Smooth muscle cell (in vitro differentiated cells): ENCODE measurements at regions not wholly inside any gene's neighbourhood (a gene's known extent, or its start where the extent isn't known, plus 50 kb on each side); places are given as distances from the start of the nearest gene placed in this dataset.

Experiments
- DNase-seq: peaks from one replicate; lab custom pipeline; 2025; ENCODE audit not compliant: unreplicated experiment; lab: John Stamatoyannopoulos, UW
- H2AFZ ChIP-seq: fragments of 200-600 bp; sonication (generic); 2 replicates; pipeline ENCODE4 v1.6.0; 2016; ENCODE audit warnings: antibody characterized with exemption, low read depth, mild to moderate bottlenecking
- H3F3A ChIP-seq: fragments of 200-600 bp; sonication (generic); 2 replicates; pipeline ENCODE4 v1.6.0; 2017; ENCODE audit warnings: antibody characterized with exemption, low read depth
- H3K27ac ChIP-seq: fragments of 200-600 bp; sonication (generic); 2 replicates; pipeline ENCODE4 v1.5.1; 2016; ENCODE audit warnings: low read depth, mild to moderate bottlenecking
- H3K27me3 ChIP-seq: fragments of 200-600 bp; sonication (generic); 2 replicates; pipeline ENCODE4 v1.6.1; 2016; ENCODE audit warnings: low read depth, mild to moderate bottlenecking
- H3K36me3 ChIP-seq: fragments of 200-600 bp; sonication (generic); 2 replicates; pipeline ENCODE4 v1.5.1; 2016; ENCODE audit warnings: low read depth
- H3K4me1 ChIP-seq: fragments of 200-600 bp; sonication (generic); 2 replicates; pipeline ENCODE4 v1.5.1; 2016; ENCODE audit warnings: low read depth
- H3K4me2 ChIP-seq: fragments of 200-600 bp; sonication (generic); 2 replicates; pipeline ENCODE4 v1.6.0; 2016; ENCODE audit warnings: mild to moderate bottlenecking
- H3K4me3 ChIP-seq: fragments of 200-600 bp; sonication (generic); 2 replicates; pipeline ENCODE4 v1.5.1; 2016; ENCODE audit warnings: mild to moderate bottlenecking
- H3K79me2 ChIP-seq: fragments of 200-600 bp; sonication (generic); 2 replicates; pipeline ENCODE4 v1.6.0; 2016; ENCODE audit warnings: low read depth, mild to moderate bottlenecking
- H3K9ac ChIP-seq: fragments of 200-600 bp; sonication (generic); 2 replicates; pipeline ENCODE4 v1.6.0; 2016; ENCODE audit warnings: low read depth
- H3K9me3 ChIP-seq: fragments of 200-600 bp; sonication (generic); replicated peaks from 2 replicates; pipeline ENCODE4 v1.5.1; 2016; ENCODE audit warnings: low read depth
- H4K20me1 ChIP-seq: fragments of 200-600 bp; sonication (generic); 2 replicates; pipeline ENCODE4 v1.6.0; 2016; ENCODE audit warnings: low read depth
- CTCF ChIP-seq: fragments of 200-600 bp; sonication (generic); IDR thresholded peaks from 2 replicates; pipeline ENCODE4 v1.5.1; 2017; ENCODE audit warnings: borderline replicate concordance, mild to moderate bottlenecking, antibody characterized with exemption; ENCODE audit not compliant: insufficient read depth, poor library complexity, severe bottlenecking
- WGBS: methylation state at CpG from one replicate; pipeline ENCODE4 v1.1.7; 2016; ENCODE audit warnings: low lambda C conversion rate; 5-methylcytosine and 5-hydroxymethylcytosine counted together

- H3K4me3 ChIP-seq: no peak overlapping the region
- no peak overlapping the region for H3K27ac ChIP-seq
- WGBS: 47% methylated on average over 3 of the region's 3 CpGs
- no peak for TF ChIP-seq CTCF
- no peaks in the 10 kb centered on the region for H4K20me1 ChIP-seq
- H2AFZ ChIP-seq: no peak overlapping the region
- H3K9ac ChIP-seq: no peak overlapping the region
- no peaks in the 10 kb centered on the region for H3K79me2 ChIP-seq
- H3K4me1 ChIP-seq: no peaks in the 10 kb centered on the region
- H3K4me2 ChIP-seq: no peak overlapping the region
- no peaks in the 10 kb centered on the region for H3K36me3 ChIP-seq
- no peaks in the 10 kb centered on the region for H3K9me3 ChIP-seq
- no peaks in the 10 kb centered on the region for H3F3A ChIP-seq
- no peak for DNase-seq
- no peaks in the 10 kb centered on the region for H3K27me3 ChIP-seq
Observed at GRCh38 chr20:7399575-7399974, 540.7 kb downstream of the HAO1 start.

- no peaks in the 10 kb centered on the region for H3K36me3 ChIP-seq
- H3K27me3 ChIP-seq: no peaks in the 10 kb centered on the region
- no peak overlapping the region for H2AFZ ChIP-seq
- H3K4me1 ChIP-seq: no peaks in the 10 kb centered on the region
- WGBS: 93% methylated on average over 1 of the region's 1 CpG
- no peaks in the 10 kb centered on the region for H3K79me2 ChIP-seq
- no peaks in the 10 kb centered on the region for H4K20me1 ChIP-seq
- no peak for DNase-seq
- H3K4me3 ChIP-seq: no peak overlapping the region
- H3K9ac ChIP-seq: no peak overlapping the region
- TF ChIP-seq CTCF: no peak
- H3K9me3 ChIP-seq: no peaks in the 10 kb centered on the region
- H3K27ac ChIP-seq: no peak overlapping the region
- H3K4me2 ChIP-seq: no peak overlapping the region
- H3F3A ChIP-seq: no peaks in the 10 kb centered on the region
Observed at GRCh38 chr20:7406671-7407070, 533.6 kb downstream of the HAO1 start.

GRCh38 chr20:7410150-7410549 is 530.1 kb downstream of the HAO1 start:
- Histone ChIP-seq H3K4me1 (no peaks in the 10 kb centered on the region), H3K4me3 (no peak overlapping the region), H2AFZ (no peak overlapping the region), H3K27ac (no peak overlapping the region), H3K4me2 (no peak overlapping the region), H4K20me1 (no peaks in the 10 kb centered on the region), H3K27me3 (no peaks in the 10 kb centered on the region), H3K9ac (no peak overlapping the region), H3F3A (no peaks in the 10 kb centered on the region), H3K79me2 (no peaks in the 10 kb centered on the region), H3K36me3 (no peaks in the 10 kb centered on the region), H3K9me3 (no peaks in the 10 kb centered on the region)
- WGBS: 75% methylated on average over 3 of the region's 3 CpGs
- no peak for DNase-seq
- TF ChIP-seq CTCF: no peak

- 80% methylated on average over 5 of the region's 5 CpGs for WGBS
Observed at GRCh38 chr20:7411075-7411474, 529.2 kb downstream of the HAO1 start.

More at GRCh38 chr20:7411075-7411474, 529.2 kb downstream of the HAO1 start:
- no peaks in the 10 kb centered on the region for H3F3A ChIP-seq
- TF ChIP-seq CTCF: no peak
- H4K20me1 ChIP-seq: no peaks in the 10 kb centered on the region
- no peaks in the 10 kb centered on the region for H3K4me1 ChIP-seq
- DNase-seq: no peak
- H3K4me3 ChIP-seq: no peak overlapping the region
- H3K36me3 ChIP-seq: no peaks in the 10 kb centered on the region
- no peak overlapping the region for H2AFZ ChIP-seq
- no peaks in the 10 kb centered on the region for H3K9me3 ChIP-seq
- no peaks in the 10 kb centered on the region for H3K79me2 ChIP-seq
- H3K27me3 ChIP-seq: no peaks in the 10 kb centered on the region
- no peak overlapping the region for H3K27ac ChIP-seq
- H3K9ac ChIP-seq: no peak overlapping the region
- no peak overlapping the region for H3K4me2 ChIP-seq
